HEK293 (cell line): ENCODE measurements at regions not wholly inside any gene's neighbourhood (a gene's known extent, or its start where the extent isn't known, plus 50 kb on each side); places are given as distances from the start of the nearest gene placed in this dataset.

Experiments used
- CTCF ChIA-PET: fragments of 350-600 bp; formaldehyde crosslinking; extraction: SDS; loops from one replicate; lab custom pipeline; 2021; ENCODE audit warnings: antibody characterized with exemption; lab: Yijun Ruan, JAX
- POLR2A ChIA-PET: fragments of 300-600 bp; formaldehyde crosslinking; extraction: SDS; loops from one replicate; lab custom pipeline; 2020; ENCODE audit warnings: antibody characterized with exemption, inconsistent platforms; lab: Yijun Ruan, JAX
- H3K27ac ChIP-seq: fragments of 200-500 bp; sonication (Bioruptor generic); 2 replicates; pipeline ENCODE4 v1.5.1; 2014; ENCODE audit warnings: low read depth, low read length, control low read depth, inconsistent platforms; ENCODE audit errors: extremely low read depth
- H3K36me3 ChIP-seq, 2 experiments: fragments of 200-500 bp in 1 of 2; sonication (Bioruptor generic) in 1 of 2; 1 replicate in 1 of 2; 2 replicates in 1 of 2; pipeline ENCODE4 v1.5.1; 2014 to 2017; ENCODE audit warnings: inconsistent platforms in 2 of 2, low read length in 2 of 2; ENCODE audit not compliant: control insufficient read depth in 2 of 2, insufficient read depth in 1 of 2
- H3K4me1 ChIP-seq: fragments of 200-500 bp; sonication (Bioruptor generic); 2 replicates; pipeline ENCODE4 v1.5.1; 2014; ENCODE audit warnings: mild to moderate bottlenecking, low read length, inconsistent platforms; ENCODE audit not compliant: control insufficient read depth, insufficient read depth
- H3K4me3 ChIP-seq: 2 replicates; pipeline ENCODE4 v1.5.1; 2011; ENCODE audit warnings: low read depth, mild to moderate bottlenecking, control low read depth, low read length, moderate library complexity
- H3K9me3 ChIP-seq: fragments of 200-500 bp; sonication (Bioruptor generic); 2 replicates; pipeline ENCODE4 v1.5.1; 2014; ENCODE audit warnings: low read depth, low read length, inconsistent platforms; ENCODE audit not compliant: control insufficient read depth, insufficient read depth
- BCL11B ChIP-seq: fragments of 450-650 bp; formaldehyde crosslinking; IDR thresholded peaks from 2 replicates; pipeline ENCODE4 v1.5.1; 2016; ENCODE audit warnings: low read depth, missing biosample characterization, missing genetic modification characterization
- BCL6B ChIP-seq: fragments of 450-650 bp; formaldehyde crosslinking; IDR thresholded peaks from 2 replicates; pipeline ENCODE4 v1.5.1; 2017; ENCODE audit warnings: missing biosample characterization, missing genetic modification characterization
- KLF10 ChIP-seq: fragments of 450-650 bp; IDR thresholded peaks from 2 replicates; pipeline ENCODE4 v1.5.1; 2018; ENCODE audit warnings: missing biosample characterization, mild to moderate bottlenecking, missing genetic modification characterization
- ZBTB20 ChIP-seq: fragments of 450-650 bp; formaldehyde crosslinking; IDR thresholded peaks from 2 replicates; pipeline ENCODE4 v1.5.1; 2016; ENCODE audit warnings: missing biosample characterization, missing genetic modification characterization
- ZBTB21 ChIP-seq: fragments of 450-650 bp; formaldehyde crosslinking; IDR thresholded peaks from 2 replicates; pipeline ENCODE4 v1.5.1; 2017; ENCODE audit warnings: missing biosample characterization, missing genetic modification characterization
- ZBTB44 ChIP-seq: fragments of 450-650 bp; IDR thresholded peaks from 2 replicates; pipeline ENCODE4 v1.5.1; 2018; ENCODE audit warnings: missing biosample characterization, mild to moderate bottlenecking, missing genetic modification characterization
- ZFP37 ChIP-seq: fragments of 450-650 bp; formaldehyde crosslinking; IDR thresholded peaks from 2 replicates; pipeline ENCODE4 v1.5.1; 2016; ENCODE audit warnings: missing biosample characterization, missing genetic modification characterization
- ZNF175 ChIP-seq: fragments of 450-650 bp; formaldehyde crosslinking; IDR thresholded peaks from 2 replicates; pipeline ENCODE4 v1.5.1; 2016; ENCODE audit warnings: missing biosample characterization, missing genetic modification characterization
- ZNF202 ChIP-seq: fragments of 450-650 bp; formaldehyde crosslinking; IDR thresholded peaks from 2 replicates; pipeline ENCODE4 v1.5.1; 2016; ENCODE audit warnings: missing biosample characterization, missing genetic modification characterization, borderline replicate concordance
- ZNF223 ChIP-seq: fragments of 450-650 bp; formaldehyde crosslinking; IDR thresholded peaks from 2 replicates; pipeline ENCODE4 v1.5.1; 2016; ENCODE audit warnings: missing biosample characterization, missing genetic modification characterization
- ZNF292 ChIP-seq: fragments of 450-650 bp; formaldehyde crosslinking; IDR thresholded peaks from 2 replicates; pipeline ENCODE4 v1.5.1; 2016; ENCODE audit warnings: low read depth, missing biosample characterization, missing genetic modification characterization, borderline replicate concordance
- ZNF302 ChIP-seq: fragments of 450-650 bp; formaldehyde crosslinking; IDR thresholded peaks from 2 replicates; pipeline ENCODE4 v1.5.1; 2016; ENCODE audit warnings: missing biosample characterization, missing genetic modification characterization, low read depth
- ZNF529 ChIP-seq: fragments of 450-650 bp; formaldehyde crosslinking; IDR thresholded peaks from 2 replicates; pipeline ENCODE4 v1.5.1; 2017; ENCODE audit warnings: missing genetic modification characterization, missing biosample characterization; ENCODE audit not compliant: insufficient replicate concordance
- ZNF658 ChIP-seq: fragments of 450-650 bp; formaldehyde crosslinking; IDR thresholded peaks from 2 replicates; pipeline ENCODE4; 2016; ENCODE audit warnings: missing biosample characterization, missing genetic modification characterization
- ZNF701 ChIP-seq: fragments of 450-650 bp; formaldehyde crosslinking; IDR thresholded peaks from 2 replicates; pipeline ENCODE4 v1.5.1; 2016; ENCODE audit warnings: missing biosample characterization, missing genetic modification characterization
- ZNF768 ChIP-seq: fragments of 450-650 bp; formaldehyde crosslinking; IDR thresholded peaks from 2 replicates; pipeline ENCODE4 v1.5.1; 2018; ENCODE audit warnings: missing biosample characterization, mild to moderate bottlenecking, missing genetic modification characterization
- ZNF843 ChIP-seq: fragments of 450-650 bp; formaldehyde crosslinking; IDR thresholded peaks from 2 replicates; pipeline ENCODE4 v1.5.1; 2016; ENCODE audit warnings: missing biosample characterization, missing genetic modification characterization
- ZXDB ChIP-seq: fragments of 450-650 bp; formaldehyde crosslinking; IDR thresholded peaks from 2 replicates; pipeline ENCODE4 v1.5.1; 2016; ENCODE audit warnings: missing biosample characterization, missing genetic modification characterization
- TF ChIP-seq, protein P1 (sequence below): fragments of 450-650 bp; formaldehyde crosslinking; IDR thresholded peaks from 2 replicates; pipeline ENCODE4 v1.5.1; 2016; ENCODE audit warnings: missing biosample characterization, missing genetic modification characterization, borderline replicate concordance
- TF ChIP-seq, protein P2 (sequence below): fragments of 450-650 bp; formaldehyde crosslinking; IDR thresholded peaks from 2 replicates; pipeline ENCODE4 v1.5.1; 2016; ENCODE audit warnings: missing biosample characterization, missing genetic modification characterization
- TF ChIP-seq, protein P3 (sequence below): fragments of 450-650 bp; formaldehyde crosslinking; IDR thresholded peaks from 2 replicates; pipeline ENCODE4 v1.5.1; 2016; ENCODE audit warnings: missing biosample characterization, missing genetic modification characterization

DNA sequence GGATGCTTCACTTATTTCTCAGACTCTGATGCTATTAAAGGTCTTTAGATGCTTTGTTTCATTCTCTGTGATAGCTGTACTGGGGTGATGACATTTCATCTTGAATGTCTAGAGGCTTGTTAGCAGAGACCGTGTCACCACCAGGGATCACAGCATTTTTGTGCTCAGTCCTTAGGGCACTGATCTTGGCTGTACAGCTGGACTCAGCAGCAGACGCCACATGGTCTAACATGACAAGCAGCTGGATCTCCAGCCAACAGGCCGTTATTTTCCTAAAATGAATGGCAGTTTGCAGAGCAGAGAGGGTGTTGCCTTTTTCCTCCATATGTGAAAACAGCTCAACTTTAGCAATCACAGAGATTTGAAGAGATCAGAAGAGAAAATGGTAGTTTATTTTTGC lies 491.8 kb downstream of the CDH2 start:
- TF ChIP-seq, protein P1, sequence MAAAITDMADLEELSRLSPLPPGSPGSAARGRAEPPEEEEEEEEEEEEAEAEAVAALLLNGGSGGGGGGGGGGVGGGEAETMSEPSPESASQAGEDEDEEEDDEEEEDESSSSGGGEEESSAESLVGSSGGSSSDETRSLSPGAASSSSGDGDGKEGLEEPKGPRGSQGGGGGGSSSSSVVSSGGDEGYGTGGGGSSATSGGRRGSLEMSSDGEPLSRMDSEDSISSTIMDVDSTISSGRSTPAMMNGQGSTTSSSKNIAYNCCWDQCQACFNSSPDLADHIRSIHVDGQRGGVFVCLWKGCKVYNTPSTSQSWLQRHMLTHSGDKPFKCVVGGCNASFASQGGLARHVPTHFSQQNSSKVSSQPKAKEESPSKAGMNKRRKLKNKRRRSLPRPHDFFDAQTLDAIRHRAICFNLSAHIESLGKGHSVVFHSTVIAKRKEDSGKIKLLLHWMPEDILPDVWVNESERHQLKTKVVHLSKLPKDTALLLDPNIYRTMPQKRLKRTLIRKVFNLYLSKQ (tag by site-specific recombination), result no peak
- TF ChIP-seq ZNF701 (no peak), ZNF843 (no peak), KLF10 (tag by site-specific recombination) (no peak), ZXDB (no peak), ZNF292 (tag by site-specific recombination) (no peak), ZNF223 (tag by site-specific recombination) (no peak), ZNF658 (tag by site-specific recombination) (no peak), ZNF202 (tag by site-specific recombination) (no peak), ZNF175 (tag by site-specific recombination) (no peak)
- no peaks in the 10 kb centered on the region for H3K36me3 ChIP-seq
- H3K4me3 ChIP-seq, result no peak overlapping the region
- H3K4me1 ChIP-seq, result no peaks in the 10 kb centered on the region
- H3K9me3 ChIP-seq, result no peaks in the 10 kb centered on the region
- POLR2A ChIA-PET, result no interaction called here
- CTCF ChIA-PET, result interaction anchor here (0.5 to 4.3 kb wide), 16 partner anchors 9 to 1202 kb away, joined by 3 to 41 read pairs (median 4); no protein-coding TSS in a partner anchor
- H3K27ac ChIP-seq, result no peak overlapping the region

DNA sequence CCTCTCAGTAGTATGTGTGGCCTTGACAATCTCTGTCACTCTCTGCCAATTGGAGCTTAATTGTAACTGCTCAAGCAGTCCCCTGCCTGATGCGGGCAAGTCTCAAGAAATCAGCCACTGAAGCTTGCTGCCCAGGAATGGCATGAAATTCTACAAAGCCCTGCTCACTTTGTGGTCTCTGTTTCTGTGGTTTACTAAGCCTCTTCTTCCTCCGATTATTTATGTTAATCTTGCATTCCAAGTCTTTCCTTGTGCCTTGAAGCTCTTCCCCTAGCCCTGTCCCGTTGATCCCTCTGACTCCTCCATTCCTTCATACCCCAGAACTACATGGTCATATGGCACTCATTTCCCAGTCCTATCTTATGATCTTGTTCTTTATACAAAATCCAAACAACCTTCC lies 489.3 kb upstream of the CHST9 start:
- CTCF ChIA-PET, result interaction anchor here (0.9 to 1.1 kb wide), 2 partner anchors 9 to 11 kb away, joined by 3 to 5 read pairs; no protein-coding TSS in a partner anchor
- Histone ChIP-seq H3K4me1 (no peaks in the 10 kb centered on the region), H3K27ac (no peak overlapping the region), H3K4me3 (no peak overlapping the region), H3K36me3 (no peaks in the 10 kb centered on the region), H3K9me3 (no peaks in the 10 kb centered on the region)
- POLR2A ChIA-PET, result no interaction called here
- no peak for TF ChIP-seq ZNF529 (tag by site-specific recombination)
- TF ChIP-seq ZBTB20 (tag by site-specific recombination), result no peak
- no peak for TF ChIP-seq BCL6B (tag by site-specific recombination)
- no peak for TF ChIP-seq ZFP37 (tag by site-specific recombination)
- TF ChIP-seq, protein P2, sequence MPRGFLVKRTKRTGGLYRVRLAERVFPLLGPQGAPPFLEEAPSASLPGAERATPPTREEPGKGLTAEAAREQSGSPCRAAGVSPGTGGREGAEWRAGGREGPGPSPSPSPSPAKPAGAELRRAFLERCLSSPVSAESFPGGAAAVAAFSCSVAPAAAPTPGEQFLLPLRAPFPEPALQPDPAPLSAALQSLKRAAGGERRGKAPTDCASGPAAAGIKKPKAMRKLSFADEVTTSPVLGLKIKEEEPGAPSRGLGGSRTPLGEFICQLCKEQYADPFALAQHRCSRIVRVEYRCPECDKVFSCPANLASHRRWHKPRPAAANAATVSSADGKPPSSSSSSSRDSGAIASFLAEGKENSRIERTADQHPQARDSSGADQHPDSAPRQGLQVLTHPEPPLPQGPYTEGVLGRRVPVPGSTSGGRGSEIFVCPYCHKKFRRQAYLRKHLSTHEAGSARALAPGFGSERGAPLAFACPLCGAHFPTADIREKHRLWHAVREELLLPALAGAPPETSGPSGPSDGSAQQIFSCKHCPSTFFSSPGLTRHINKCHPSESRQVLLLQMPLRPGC (tag by site-specific recombination), result no peak
- no peak for TF ChIP-seq ZBTB21 (tag by site-specific recombination)
- no peak for TF ChIP-seq ZBTB44 (tag by site-specific recombination)
- no peak for TF ChIP-seq ZNF223 (tag by site-specific recombination)
- TF ChIP-seq, protein P3, sequence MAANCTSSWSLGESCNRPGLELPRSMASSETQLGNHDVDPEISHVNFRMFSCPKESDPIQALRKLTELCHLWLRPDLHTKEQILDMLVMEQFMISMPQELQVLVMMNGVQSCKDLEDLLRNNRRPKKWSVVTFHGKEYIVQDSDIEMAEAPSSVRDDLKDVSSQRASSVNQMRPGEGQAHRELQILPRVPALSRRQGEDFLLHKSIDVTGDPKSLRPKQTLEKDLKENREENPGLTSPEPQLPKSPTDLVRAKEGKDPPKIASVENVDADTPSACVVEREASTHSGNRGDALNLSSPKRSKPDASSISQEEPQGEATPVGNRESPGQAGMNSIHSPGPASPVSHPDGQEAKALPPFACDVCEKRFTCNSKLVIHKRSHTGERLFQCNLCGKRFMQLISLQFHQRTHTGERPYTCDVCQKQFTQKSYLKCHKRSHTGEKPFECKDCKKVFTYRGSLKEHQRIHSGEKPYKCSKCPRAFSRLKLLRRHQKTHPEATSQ (tag by site-specific recombination), result no peak
- TF ChIP-seq ZNF302 (tag by site-specific recombination), result no peak
- no peak for TF ChIP-seq ZNF768
- no peak for TF ChIP-seq BCL11B
- TF ChIP-seq, all 188 proteins: peak for 0
